GM12873 (cell line): ENCODE measurements at regions not wholly inside any gene's neighbourhood (a gene's known extent, or its start where the extent isn't known, plus 50 kb on each side); places are given as distances from the start of the nearest gene placed in this dataset.

ENCODE experiments used
- TF ChIP-seq, protein P1 (sequence below): IDR thresholded peaks from 2 replicates; pipeline ENCODE4 v1.5.1; 2012; ENCODE audit warnings: low read depth, mild to moderate bottlenecking, moderate library complexity, low read length, control low read depth; ENCODE audit not compliant: insufficient read depth; ENCODE audit errors: missing control alignments

DNA sequence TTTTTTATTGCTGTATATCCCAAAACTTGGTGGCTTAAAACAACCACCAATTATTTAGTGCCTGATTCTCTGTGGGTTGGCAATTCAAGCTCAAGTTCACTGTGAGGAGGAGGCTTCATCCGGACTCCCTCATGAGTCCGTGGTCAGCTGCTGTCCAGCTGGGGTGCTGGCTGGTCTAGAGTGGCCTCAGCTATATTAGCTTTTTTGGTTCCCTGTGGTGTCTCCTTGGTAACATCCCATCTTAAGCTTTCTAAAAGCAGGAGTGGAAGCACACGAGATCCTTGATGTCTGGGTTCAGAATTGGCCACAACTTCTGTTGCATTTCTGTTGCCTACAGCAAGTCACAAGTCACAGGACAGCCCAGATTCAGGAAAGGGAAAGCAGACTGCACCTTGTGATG lies 536.5 kb upstream of the FZD8 start:
- TF ChIP-seq, protein P1, sequence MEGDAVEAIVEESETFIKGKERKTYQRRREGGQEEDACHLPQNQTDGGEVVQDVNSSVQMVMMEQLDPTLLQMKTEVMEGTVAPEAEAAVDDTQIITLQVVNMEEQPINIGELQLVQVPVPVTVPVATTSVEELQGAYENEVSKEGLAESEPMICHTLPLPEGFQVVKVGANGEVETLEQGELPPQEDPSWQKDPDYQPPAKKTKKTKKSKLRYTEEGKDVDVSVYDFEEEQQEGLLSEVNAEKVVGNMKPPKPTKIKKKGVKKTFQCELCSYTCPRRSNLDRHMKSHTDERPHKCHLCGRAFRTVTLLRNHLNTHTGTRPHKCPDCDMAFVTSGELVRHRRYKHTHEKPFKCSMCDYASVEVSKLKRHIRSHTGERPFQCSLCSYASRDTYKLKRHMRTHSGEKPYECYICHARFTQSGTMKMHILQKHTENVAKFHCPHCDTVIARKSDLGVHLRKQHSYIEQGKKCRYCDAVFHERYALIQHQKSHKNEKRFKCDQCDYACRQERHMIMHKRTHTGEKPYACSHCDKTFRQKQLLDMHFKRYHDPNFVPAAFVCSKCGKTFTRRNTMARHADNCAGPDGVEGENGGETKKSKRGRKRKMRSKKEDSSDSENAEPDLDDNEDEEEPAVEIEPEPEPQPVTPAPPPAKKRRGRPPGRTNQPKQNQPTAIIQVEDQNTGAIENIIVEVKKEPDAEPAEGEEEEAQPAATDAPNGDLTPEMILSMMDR: no peak

DNA sequence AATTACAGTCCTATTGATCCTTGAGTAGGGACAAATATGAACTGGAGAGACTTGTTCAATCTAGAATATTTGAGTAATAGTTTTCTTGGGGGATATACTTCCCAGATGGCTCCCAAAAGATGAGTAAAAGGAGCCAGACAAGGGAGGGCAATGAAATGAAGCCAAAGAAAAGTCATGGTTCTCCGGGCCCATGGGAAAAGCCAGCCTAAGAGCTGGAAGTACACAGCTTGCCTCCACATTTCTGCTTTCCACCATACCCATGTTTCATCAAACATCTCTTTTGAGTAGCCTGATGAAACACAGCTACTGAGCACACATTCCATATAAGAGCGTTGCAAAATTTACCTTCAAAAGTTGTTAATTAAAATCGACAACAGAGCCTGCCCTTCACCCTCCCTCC lies 535.0 kb upstream of the FZD8 start:
- TF ChIP-seq, protein P1: no peak

DNA sequence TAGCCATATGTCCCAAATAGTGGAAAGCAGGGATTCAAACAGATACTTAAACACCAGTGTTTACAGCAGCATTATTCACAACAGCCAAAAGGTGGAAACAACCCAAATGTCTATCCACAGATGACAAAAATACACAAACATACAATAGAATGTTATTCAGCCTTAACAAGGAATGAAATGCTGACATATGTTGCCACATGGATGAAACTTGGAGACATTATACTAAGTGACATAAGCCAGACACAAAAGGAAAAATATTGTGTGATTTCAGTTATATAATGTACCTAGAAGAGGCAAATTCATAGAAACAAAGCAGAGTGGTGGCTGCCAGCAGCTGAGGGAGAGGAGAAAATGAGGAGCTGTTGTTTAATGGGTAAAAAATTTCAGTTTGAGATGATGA lies 533.9 kb upstream of the FZD8 start:
- TF ChIP-seq, protein P1: no peak

DNA sequence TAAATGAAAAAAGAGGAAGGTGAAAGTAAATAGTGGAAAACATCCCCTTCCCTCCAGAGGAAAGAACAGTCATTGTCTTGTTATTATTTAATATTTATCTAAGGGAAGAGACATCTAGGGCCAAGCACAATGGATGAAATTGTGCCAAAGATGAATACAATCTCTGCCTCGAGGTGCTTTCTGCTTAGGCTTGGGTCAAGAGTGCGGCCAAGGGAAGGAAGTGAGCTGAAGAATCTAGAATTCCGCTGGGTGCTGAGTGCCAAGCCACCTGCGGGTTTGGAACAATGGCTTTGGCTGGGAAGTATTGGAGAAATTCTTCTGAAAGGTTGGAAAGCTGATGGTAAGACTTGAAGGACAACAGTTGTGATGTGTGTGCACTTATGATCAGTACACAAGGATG lies 531.3 kb upstream of the FZD8 start:
- TF ChIP-seq, protein P1: no peak

DNA sequence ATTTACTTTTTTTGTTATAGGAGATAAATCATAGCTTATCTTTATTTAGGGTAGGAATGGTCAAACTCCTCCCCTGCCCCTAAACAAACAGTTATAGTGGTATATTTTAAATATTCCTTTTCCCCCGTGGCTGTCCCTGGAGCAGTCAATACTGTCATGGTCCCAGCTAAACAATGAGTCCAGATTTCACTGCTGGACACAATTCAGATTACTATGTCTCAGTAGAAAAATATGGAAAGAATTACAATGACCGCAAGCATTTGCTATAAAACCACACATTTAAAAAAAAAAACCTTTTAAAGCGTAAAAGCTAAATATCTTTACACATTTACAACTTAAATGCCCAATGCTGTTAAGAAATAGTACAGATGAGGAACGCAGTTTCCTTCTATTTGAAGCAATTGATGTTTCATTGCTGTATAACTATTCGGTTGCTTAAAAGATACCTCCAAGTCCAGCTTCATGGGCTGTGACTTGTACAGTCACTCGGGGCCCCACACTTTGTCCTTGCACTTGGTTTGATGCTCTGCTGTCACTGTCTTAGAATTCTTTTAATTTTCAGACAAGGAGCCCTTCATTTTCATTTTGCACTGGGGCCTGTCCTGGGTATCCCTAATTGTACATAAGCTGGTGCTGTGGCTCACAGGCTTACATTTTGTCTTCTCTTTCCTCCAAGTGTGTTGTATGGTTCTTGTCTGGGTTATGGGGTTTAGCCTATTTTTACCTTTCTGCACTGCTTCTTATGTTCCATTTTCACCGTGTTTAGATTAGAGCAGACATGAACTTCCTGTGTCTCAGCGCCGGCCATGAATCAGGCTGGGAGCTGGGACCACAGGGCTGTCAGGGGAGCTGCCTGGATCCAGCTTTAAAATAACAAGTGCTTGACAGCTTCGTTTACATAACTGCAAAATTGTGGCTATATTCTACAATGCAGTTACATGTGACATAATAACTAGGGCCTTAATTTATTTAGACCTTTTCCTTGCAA lies 530.2 kb upstream of the FZD8 start:
- TF ChIP-seq, protein P1: no peak

DNA sequence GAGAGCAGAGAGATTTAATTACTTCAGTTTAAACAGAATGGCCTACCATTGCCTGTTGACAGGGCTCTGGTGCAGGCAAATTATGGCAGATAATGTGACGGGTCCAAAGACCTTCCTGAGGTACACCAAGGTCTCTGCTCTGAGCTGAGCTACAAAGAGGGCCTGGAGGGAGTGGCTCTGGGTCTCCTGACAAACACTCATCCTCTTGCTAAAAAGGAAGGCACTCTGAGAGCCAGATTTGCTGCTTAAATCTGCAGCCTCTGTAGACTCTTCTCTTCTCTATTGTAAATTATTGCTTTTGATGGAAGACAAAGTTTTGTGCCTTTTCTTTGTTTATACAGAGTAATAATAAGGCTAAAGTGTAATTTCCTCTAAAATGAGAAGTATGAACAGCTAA lies 529.5 kb upstream of the FZD8 start:
- TF ChIP-seq, protein P1: no peak

DNA sequence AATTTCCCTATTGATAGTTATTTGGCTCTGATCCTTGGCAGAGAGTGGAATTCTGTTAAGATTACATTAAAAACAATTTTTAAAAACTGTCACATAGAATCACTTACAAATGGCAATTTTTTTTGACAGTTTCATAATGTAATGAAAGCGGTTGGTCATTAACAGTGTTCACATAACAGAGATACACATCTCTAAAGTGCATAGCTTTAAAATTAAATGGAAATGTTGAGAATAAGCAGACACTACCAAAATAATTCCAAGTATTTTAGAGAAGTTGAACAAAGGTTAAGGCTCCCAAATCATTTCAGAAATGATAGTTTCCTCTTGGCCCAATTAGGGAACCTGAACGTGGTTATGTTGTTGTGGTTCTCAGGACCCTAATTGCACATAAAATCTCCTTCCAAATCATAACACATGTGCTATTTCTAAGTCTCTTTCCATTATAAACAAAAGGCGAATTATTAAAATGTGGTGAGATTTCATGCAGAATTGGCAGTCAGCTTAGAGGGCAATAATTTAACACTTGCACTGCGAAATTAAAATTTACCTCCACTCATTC lies 528.9 kb upstream of the FZD8 start:
- TF ChIP-seq, protein P1: no peak
